ENCODE measurements at regions not wholly inside any gene's neighbourhood (a gene's known extent, or its start where the extent isn't known, plus 50 kb on each side); places are given as distances from the start of the nearest gene placed in this dataset.

- TF ChIP-seq POLR2A (IDR thresholded peaks at IDR 0.05; ENCODE audit: low read length) (no peak), GATA1 (IDR thresholded peaks at IDR 0.05; ENCODE audit: low read depth, low read length) (no peak)
These were observed 873.7 kb downstream of the SLITRK5 start for GRCh38 chr13:88544836-88545235.

Measured in erythroblast (primary cell).